Fibroblast of skin of left quadriceps (primary cell): ENCODE measurements at regions not wholly inside any gene's neighbourhood (a gene's known extent, or its start where the extent isn't known, plus 50 kb on each side); places are given as distances from the start of the nearest gene placed in this dataset.
"Not testable (repeated sequence)": the region's sequence is repeated elsewhere in the genome, so short reads cannot be mapped to it uniquely, and the experiment has no call there.

Experiments
- DNase-seq, 2 experiments: peaks; one replicate each; pipeline ENCODE4 v3.0.0-alpha.2; 2013; ENCODE audit warnings: low read depth in 2 of 2

- no peak for DNase-seq
Measured at GRCh38 chr2:15681089-15681885, 89.6 kb downstream of the DDX1 start.

- DNase-seq, result no peak
Measured at GRCh38 chr2:15682354-15682753, 90.7 kb downstream of the DDX1 start.

GRCh38 chr2:15684161-15685039 lies 92.7 kb downstream of the DDX1 start:
- DNase-seq, result no peak

- DNase-seq, result no peak
Measured at GRCh38 chr2:15685143-15685542, 93.5 kb downstream of the DDX1 start.

GRCh38 chr2:15686643-15687042 lies 95.0 kb downstream of the DDX1 start:
- DNase-seq, result no peak

GRCh38 chr2:15687243-15687642 lies 95.6 kb downstream of the DDX1 start:
- no peak for DNase-seq

- no peak for DNase-seq
Measured at GRCh38 chr2:15687720-15688119, 96.1 kb downstream of the DDX1 start.

GRCh38 chr2:15688924-15689568 lies 97.4 kb downstream of the DDX1 start:
- no peak for DNase-seq

- DNase-seq, result no peak
Measured at GRCh38 chr2:15689654-15690053, 98.0 kb downstream of the DDX1 start.

GRCh38 chr2:15691586-15692310 lies 100.1 kb downstream of the DDX1 start:
- DNase-seq, result no peak

- DNase-seq, result no peak
Measured at GRCh38 chr2:15692551-15693377, 101.1 kb downstream of the DDX1 start.

GRCh38 chr2:15693382-15693781 lies 101.7 kb downstream of the DDX1 start:
- DNase-seq, result no peak

- DNase-seq, result no peak
Measured at GRCh38 chr2:15693926-15694588, 102.4 kb downstream of the DDX1 start.

- no peak for DNase-seq
Measured at GRCh38 chr2:15694589-15694986, 102.9 kb downstream of the DDX1 start.

- no peak for DNase-seq
Measured at GRCh38 chr2:15695582-15696330, 104.1 kb downstream of the DDX1 start.

- not testable (repeated sequence) for DNase-seq
Measured at GRCh38 chr2:15696606-15697170, 105.0 kb downstream of the DDX1 start.

GRCh38 chr2:15700131-15700530 lies 108.5 kb downstream of the DDX1 start:
- no peak for DNase-seq

- no peak for DNase-seq
Measured at GRCh38 chr2:15700599-15701340, 109.1 kb downstream of the DDX1 start.
